Fibroblast of the conjunctiva (primary cell): ENCODE measurements at regions not wholly inside any gene's neighbourhood (a gene's known extent, or its start where the extent isn't known, plus 50 kb on each side); places are given as distances from the start of the nearest gene placed in this dataset.
A peak's percentile ranks its signal among the peaks of the same experiment; 100 is the strongest.
"Not testable (repeated sequence)": the region's sequence is repeated elsewhere in the genome, so short reads cannot be mapped to it uniquely, and the experiment has no call there.

Experiments used
- DNase-seq: peaks from one replicate; pipeline ENCODE4 v3.0.0-alpha.2; 2010; ENCODE audit warnings: low read depth

DNA sequence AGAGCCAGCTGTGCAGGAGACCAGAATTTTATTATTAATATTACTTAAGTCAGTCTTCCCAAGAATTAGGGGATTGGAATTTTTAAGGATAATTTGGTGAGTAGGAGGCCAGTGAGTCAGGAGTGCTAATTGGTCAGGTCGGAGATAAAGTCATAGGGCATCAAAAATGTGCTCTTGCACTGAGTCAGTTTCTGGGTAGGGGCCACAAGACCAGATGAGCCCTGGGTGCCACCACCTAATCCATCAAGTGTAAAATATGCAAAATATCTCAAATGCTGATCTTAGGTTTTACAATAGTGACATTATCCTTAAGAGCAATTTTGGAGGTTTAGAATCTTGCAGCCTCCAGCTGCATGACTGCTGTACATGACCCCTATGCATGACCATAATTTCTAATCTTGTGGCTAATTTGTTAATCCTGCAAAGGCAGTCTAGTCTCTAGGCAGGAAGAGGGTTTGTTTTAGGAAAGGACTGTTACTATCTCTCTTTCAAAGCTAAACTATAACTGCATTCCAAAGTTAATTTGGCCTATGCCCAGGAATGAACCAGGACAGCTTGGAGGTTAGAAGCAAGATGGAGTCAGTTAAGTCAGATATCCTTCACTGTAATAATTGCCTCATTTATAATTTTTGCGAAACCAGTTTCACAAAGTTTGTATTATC lies 215.9 kb downstream of the RNF152 start:
- no peak for DNase-seq

DNA sequence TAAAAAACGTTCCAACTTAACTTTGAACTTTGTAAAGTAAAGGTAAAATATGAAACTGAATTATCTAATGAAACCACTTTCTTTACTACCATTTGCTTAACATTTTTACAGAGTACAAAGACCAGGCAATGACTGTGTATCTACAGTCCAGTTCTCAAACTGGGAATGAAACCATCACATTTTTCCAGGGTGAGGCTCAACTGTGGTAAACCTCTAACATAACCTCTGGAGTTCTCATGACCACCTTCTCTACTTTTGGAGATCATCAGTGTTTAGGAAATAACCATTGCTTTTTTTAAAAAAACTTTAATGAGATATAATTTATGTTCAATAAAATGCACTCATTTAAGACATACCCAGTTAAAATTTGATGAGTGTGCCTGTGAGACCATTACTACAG lies 223.5 kb downstream of the RNF152 start:
- DNase-seq: no peak

DNA sequence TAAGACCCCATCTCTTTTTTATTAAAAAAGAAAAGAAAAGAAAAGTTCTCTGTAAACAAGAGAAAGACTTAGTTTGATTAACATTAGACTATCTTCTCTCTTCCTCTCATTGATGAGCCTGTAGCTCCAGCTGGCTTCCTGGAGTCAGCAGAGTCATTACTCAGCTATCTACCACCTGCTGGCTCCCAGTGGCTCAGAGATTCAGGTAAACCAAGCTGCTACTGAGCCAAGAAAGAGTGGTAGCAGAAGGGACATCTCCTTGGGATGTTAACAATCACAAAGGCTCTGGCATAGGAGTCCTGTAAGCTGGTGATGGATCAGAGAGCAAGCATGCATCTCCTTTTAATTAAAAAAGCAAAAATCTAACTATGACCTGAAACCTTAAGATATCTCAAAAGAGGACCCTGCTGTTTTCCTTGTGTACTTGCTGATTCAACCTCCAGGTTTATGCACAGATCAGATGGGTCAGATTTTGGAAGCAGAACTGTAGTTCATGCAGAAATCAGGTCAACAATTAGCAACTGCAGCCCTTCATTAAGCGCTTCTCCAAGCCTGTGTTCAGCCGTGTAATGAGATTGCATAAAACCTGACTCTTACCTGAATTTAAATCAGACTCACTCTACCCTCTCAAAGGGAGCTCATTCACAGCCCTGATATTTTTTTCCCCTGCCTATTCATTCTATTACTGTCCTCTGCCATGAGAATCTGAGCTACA lies 225.8 kb downstream of the RNF152 start:
- DNase-seq: no peak

DNA sequence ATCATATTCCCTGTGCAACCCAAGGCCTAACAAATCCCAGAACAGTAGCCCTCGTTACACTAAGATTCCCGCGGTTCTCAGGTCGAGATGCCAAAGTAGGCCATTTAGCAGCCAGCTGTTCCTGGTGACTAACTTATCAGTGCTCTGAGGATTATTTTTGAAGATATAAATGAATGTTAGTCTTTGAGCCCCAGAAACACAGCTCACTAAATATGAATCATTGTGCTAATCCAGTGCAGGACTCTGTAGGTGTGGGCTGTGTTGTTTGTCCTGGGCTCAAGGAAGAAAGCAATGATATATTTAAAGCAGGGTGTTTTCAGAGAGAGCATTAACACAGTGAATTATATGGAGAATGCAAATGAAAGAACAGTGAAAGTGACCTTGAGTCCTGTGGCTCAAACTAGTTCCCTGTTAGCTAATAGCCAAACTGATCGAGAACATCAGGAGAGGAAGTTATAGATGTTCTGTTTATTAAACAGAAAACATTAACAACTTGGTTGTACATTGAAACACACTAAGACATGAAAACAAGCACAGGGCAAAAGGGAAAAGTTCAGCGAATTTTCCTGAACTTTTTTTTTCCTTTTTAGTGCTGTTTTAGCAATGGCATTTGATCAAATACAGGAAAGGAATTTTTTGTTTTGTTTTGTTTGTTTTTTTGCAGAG lies 228.3 kb downstream of the RNF152 start:
- no peak for DNase-seq

DNA sequence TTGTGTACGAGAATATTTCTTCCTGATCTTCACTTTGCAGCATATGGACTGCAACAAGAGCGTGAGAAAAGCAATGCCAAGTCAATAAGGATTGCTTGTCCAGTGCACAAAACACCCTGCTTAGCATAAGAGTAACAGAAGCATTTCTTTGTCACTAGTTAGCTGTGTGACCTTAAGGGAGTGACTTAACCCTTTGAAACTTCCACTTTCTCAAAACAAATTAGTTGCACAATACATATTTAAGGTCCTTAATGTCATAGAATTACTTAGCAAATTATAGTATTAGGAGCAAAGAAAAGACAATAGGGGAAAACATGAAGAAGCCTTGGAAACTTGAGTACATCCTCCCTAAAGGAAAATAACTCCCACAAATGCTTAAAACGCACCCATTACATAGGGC lies 230.1 kb downstream of the RNF152 start:
- DNase-seq: no peak

DNA sequence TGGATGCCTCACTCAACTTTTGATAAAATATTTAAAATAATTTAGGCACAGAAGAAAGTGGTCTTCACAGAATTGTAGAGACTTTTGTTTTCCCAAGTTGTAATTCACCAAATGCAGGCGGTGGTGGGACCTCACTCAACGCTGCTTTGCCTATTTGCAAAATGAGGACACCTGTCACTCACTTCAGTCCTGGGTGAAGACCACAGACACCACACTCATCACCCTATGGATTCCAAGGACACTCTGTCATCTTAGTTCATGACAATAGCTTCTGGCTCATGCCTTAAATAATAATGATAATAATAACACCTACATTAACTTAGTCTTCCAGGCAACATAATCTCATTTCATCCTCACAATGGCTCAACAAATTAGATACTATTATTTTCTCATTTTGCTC lies 234.4 kb downstream of the RNF152 start:
- no peak for DNase-seq

DNA sequence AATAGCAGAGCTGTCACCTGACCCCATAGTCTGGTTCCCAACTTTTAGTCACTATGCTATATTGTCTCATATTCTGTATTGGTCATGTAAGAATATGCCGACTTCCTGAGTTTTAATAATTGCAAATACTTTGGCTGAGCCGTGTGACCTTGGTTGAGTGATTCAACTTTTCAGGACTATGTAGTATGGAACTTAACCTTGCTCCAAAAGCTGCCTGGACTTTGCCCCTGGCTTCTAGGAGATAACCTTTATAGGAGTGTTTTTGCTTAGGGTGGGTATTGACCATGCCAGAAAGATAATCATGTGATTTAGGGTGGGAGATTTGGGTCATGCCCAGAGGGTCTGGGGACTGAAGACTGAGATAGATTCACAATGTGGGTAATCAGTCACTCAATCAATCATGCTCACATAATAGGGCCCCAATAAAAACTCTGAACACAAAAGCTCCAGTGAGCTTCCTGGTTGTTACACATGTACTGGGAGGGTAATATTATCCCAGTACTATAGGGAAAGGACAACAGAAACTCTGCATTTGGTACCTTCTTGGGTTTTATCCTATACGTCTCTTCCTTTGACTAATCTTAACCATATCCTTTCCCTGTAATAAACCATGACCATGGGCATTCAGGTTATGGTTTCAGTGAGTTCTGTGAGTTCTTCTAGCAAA lies 235.6 kb downstream of the RNF152 start:
- DNase-seq: no peak

DNA sequence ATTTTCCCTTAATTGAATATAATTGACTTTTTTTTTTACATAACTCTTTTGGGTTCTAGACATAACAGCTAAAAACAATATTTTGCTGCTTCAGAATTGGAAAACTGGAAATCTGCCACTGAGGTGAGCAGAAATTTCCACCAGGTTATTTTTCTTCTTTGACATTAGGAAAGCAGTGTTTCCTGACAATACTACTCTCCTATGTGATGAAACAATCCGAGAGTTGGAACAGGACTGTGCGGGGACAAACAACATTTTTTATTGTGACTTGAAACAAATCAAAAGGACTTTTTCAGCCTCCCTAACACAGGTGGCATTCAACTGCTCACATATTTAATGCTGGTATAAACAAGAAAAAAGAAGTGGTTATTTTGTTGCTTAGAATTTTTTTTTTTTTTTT lies 237.2 kb downstream of the RNF152 start:
- DNase-seq: no peak

DNA sequence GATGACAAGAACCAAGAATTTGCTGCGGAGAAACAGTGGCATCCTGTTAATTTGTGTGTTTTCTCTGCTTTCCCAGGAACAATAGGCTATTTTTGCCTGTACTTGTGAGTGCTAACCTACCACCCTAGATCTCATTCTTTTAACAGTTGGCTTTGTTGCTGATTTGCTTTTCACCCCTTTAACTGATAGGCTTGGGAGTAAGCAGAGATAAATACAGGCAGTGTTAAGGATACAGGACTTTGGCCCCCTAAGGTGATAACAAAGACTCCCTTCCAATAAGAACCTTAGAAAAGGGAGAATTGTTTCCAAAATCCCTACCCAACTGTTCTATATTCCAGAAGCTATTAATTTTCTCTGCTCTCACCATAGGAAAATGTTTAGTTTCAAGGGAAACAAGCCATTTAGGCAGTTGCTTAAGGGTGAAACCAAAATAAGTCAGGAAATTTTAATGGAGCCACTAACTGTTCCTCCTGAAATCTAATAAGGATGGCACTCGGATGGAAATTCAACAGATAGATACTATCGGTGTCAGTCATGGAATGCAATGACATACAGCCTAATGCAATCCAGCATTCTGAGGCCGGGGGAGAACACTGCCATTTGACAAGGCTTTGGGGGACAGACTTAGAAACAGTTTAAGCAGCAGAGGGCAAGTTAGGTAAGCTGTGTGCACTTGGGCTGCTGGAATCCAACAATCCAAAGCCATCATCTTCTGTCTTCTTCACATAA lies 238.8 kb downstream of the RNF152 start:
- no peak for DNase-seq

DNA sequence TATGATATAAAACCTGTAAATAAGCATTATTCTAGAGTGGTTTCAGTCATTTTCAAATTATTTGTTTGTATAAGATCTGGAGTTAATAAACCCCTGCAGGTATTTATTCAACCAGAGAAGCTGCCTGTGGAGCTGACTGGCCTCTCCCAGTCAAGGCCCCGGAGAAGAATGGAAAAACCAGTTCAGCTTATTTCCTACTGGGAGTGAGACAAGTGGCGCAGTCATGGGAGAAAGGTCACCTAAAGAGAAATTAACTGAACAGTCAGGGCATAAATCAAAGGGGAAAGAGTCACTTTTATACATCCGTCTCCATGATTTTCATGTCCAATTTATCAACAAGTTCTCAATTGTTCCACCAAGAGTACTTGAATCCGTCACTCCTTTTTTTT lies 240.9 kb downstream of the RNF152 start:
- no peak for DNase-seq

DNA sequence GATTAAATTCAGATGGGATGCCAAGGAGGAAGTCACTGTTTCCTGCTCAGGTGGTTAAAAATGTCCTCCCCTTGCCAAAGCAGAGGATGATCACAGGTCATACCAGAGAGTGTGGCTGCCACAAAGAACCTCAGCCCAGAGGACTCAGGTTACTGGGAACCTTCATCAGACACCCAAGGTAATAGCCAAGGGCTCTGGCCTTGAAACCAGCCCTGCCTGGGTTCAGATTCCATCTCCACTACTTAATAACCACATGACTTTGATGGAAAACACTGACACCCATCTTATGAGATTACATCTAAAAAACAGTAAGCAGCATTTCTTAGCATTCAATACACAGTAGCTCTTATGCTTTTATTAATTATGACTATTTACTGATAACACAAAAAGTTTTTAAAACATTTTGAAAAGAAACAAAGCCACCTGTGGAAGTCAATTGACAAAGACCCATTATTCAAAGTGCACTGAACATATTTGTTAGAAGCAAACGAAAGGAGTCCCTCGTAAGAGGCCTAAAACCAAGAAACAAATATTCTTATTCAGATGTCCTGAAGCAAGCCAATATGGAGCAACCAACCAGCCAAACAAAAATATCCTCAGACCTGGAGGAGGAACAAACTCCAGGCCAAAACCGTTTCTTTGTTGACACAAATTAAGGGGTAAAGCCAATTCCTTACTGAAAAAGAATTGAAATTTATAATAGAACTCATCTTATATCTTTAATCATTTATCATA lies 241.5 kb downstream of the RNF152 start:
- DNase-seq: no peak

DNA sequence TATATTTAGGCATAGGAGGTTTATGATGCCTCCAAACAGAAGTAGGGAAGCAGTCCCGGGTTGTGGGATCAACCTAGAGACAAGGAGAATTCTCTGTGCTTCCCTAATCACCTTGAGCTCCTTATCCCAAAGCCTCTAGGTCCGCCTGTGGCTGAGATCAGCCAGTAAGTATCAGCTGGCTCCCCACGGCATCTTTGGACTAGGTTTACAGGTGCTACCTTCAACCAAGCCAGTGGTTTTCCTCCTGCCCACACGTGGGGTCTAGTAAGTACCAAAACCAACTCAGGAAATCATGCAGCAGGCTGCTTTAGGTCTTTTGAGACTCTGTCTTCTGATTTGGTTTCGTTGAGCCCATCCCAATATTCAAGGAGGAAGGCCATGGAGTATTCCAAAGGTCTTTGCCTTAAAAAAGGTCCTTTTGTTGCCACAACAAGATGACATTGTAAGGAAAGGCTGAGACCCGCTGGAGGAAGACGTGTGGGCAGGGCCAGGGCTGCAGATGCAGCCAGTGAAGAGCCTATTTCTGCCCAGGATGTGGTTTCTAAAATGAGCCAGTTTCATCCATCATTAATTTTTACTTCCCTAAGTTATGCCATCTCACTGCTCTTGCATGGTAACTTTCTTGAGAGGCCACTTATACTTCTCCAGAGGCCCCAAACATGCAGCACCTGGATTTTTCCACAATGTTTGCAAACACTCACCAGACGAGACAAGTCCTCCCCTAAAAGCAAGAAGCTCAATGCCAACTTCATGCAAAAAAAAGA lies 248.7 kb downstream of the RNF152 start:
- DNase-seq: no peak

DNA sequence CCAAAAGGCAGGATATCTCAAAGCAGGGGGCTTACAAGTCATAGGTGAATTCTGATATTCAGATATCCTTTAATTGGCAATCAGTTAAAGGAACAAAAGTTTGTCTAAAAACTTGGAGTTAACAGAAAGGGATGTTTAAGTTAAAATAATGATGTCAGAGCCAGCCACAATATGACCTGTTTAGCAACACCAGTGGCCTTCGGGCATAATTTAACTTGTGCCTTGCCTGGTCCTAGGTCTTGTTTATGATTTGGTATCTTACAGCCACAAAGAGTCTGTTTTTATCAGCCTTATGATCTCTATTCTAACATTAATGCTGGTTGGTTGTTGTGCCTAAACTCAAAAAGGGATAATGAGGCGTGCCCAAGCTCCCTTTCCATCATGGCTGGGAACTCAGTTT lies 252.9 kb downstream of the RNF152 start:
- DNase-seq: no peak

DNA sequence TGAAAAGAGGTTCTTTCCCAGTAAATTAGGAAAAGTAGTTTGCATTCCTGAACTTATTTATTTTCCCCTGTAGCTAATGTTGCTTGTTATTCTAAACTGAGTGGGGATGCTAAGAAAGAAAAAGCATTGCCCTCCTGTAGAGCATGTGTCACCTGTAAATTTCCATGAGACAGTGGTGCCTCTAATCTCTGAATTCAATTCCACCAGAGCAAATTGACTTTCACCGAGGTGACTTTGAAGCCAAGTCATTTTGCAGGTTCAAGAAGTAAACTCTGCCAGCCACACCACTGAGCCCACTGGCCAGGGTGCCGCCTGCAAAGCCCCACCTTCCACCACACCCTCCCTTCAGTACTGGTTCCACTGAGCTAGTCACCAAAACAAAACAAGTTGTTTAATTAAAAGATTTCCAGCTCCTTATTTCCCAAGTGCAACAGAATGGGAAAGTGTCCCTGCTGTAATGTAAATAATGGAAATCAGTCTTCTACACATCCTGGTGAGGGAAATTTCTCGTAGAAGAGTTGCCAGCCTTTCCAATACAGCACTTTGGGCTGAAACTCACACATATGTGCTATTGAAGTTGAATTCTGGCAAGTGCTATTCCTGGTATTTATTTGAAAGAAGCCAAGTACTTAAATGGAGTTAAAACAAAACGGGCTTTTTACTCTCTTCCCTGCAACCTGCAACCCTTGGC lies 254.8 kb downstream of the RNF152 start:
- DNase-seq: no peak

DNA sequence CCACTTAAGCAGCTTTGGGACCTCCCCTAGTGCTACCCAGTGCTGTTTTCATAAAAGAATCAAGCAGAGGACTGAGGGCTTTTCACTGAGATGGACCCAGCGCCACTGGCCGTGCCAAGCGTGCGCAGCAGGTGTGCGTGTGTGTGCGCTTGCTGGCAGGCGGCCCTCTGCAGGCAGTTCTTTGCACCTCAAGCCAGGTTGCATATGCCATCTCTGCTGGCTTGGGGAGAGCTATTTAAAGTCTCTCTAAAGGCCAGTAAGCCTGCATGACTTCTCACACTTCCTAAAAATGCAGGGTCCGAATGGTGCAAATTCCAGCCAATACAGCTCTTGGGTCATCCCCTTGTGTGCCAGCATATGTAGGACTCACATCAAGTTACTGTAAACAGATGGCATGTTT lies 255.5 kb downstream of the RNF152 start:
- DNase-seq: no peak

DNA sequence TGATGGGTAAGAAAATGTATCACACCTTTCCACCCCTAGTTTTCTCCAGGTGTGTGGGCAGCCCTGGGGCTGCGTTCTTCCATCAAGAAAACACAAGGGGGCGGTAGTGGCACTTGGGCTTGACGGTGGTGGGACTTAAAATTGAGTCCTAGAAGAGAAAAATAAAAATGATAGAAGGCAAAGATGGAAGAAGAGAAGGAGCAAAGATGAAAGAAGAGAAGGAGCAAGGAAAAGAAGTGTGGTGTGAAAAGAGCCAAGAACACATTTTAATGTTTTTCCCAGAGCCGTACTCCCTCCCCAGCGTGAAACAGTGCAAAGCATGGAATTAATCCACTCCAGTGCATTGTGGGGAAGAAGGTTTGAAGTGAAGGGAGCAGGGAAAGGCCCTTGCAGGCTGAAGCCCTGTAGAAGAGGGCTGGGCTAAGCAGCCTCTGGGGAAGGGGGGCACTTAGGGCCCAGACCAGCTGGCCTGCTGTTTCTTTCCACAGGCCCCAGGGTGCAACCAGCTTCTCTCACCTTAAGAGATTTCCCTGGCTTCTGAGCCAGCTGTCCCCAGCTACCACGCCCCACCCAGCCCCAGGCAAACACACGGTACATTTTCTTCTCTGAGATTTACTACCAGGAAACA lies 256.8 kb downstream of the RNF152 start:
- DNase-seq: peak; percentile 29

DNA sequence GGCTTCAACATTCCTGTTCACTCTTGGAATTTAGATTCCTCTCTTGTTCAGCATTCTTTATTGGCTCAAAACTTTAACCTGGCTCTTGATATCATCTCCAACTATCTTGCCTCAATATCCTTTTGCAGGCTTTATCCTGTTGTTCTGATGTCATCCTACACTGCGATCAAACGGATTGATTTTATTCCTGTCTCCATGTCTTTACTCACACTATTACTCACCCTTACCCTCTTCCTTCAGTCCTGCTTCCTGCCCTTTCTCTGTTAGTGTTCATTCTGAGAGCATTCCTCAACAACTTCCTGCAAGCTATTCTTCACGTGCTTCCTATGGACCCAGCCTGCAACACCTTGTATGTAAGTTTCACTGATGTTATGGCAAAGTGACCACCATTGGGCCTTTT lies 264.7 kb downstream of the RNF152 start:
- DNase-seq: no peak

DNA sequence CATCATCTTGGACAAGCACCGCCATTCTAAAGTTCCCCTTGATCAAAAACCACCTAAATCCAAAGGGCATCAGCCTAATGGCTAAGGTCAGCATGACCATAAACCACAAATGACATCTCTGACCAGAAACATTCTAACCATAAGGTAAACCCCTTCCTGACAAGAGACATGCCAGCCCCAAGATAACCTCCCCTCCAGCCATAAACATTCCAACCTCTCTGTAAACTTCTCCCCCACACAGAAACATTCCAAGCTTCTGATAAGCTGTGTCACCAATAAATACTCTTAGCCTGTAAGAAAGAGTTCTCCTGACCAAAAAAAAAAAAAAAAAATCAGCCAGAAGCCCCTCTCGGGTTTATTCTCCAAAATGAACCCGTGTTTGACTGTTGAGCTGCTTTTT lies 268.2 kb downstream of the RNF152 start:
- not testable (repeated sequence) for DNase-seq

DNA sequence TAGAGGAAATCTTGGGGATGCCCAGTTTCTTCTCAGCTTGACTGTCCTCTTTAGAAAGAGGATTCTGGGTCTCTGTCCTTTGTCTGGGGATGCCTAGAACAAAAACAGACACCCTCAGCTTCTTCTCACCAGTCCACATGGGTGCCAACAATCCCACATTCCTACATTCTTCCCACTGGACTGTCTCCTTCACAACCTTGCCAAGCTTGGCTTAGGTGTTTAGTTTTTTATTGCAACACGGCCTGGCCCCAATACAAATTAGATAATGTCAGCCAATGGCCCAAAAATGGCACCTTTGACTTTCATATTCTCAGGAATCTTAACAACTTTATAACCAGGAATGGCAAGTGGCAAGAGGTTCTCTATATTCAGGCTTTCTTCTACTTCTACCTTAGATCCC lies 273.0 kb downstream of the RNF152 start:
- no peak for DNase-seq

DNA sequence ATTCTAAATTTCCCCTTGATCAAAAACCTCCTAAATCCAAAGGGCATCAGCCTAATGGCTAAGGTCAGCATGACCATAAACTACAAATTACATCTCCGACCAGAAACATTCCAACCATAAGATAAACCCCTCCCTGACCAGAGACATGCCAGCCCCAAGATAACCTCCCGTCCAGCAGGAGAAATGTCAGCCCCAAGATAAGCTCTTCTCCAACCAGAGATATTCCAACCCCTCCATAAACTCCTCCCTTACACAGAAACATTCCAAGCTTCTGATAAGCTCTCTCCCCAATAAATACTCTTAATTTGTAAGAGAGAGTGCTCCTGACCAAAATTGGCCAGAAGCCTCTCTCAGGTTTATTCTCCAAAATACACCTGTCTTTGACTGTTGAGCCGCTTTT lies 274.0 kb downstream of the RNF152 start:
- no peak for DNase-seq
